ENCODE measurements at regions not wholly inside any gene's neighbourhood (a gene's known extent, or its start where the extent isn't known, plus 50 kb on each side); places are given as distances from the start of the nearest gene placed in this dataset.

- Histone ChIP-seq H3K27me3 (no peaks in the 10 kb centered on the region), H3K27ac (no peak overlapping the region), H3K36me3 (no peaks in the 10 kb centered on the region), H3K4me1 (peaks cover 6% of the 10 kb centered on the region), H3K4me3 (no peak overlapping the region), H3K9me3 (no peaks in the 10 kb centered on the region)
- 93% methylated on average over 2 of the region's 4 CpGs for WGBS
- TF ChIP-seq POLR2A (IDR thresholded peaks at IDR 0.05), result no peak
- peak; percentile 34 to 59 for DNase-seq (ENCODE audit: low spot score in 2 of 2)
Observed at GRCh38 chr10:78903341-78903940, 165.3 kb upstream of the ZMIZ1 start.

- Histone ChIP-seq H3K36me3 (no peaks in the 10 kb centered on the region), H3K9me3 (no peaks in the 10 kb centered on the region), H3K27me3 (no peaks in the 10 kb centered on the region), H3K27ac (no peak overlapping the region), H3K4me1 (peaks cover 6% of the 10 kb centered on the region), H3K4me3 (no peak overlapping the region)
- TF ChIP-seq, protein P1, sequence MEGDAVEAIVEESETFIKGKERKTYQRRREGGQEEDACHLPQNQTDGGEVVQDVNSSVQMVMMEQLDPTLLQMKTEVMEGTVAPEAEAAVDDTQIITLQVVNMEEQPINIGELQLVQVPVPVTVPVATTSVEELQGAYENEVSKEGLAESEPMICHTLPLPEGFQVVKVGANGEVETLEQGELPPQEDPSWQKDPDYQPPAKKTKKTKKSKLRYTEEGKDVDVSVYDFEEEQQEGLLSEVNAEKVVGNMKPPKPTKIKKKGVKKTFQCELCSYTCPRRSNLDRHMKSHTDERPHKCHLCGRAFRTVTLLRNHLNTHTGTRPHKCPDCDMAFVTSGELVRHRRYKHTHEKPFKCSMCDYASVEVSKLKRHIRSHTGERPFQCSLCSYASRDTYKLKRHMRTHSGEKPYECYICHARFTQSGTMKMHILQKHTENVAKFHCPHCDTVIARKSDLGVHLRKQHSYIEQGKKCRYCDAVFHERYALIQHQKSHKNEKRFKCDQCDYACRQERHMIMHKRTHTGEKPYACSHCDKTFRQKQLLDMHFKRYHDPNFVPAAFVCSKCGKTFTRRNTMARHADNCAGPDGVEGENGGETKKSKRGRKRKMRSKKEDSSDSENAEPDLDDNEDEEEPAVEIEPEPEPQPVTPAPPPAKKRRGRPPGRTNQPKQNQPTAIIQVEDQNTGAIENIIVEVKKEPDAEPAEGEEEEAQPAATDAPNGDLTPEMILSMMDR (IDR thresholded peaks at IDR 0.05), result no peak
- TF ChIP-seq POLR2A (IDR thresholded peaks at IDR 0.05) (no peak), EP300 (IDR thresholded peaks at IDR 0.05) (no peak), POLR2AphosphoS5 (IDR thresholded peaks at IDR 0.05) (no peak)
- peak; percentile 32 to 54 for DNase-seq (ENCODE audit: low spot score in 2 of 2)
- WGBS, result 98% methylated on average over 5 of the region's 5 CpGs
Observed at GRCh38 chr10:78904196-78904595, 164.6 kb upstream of the ZMIZ1 start.

DNA sequence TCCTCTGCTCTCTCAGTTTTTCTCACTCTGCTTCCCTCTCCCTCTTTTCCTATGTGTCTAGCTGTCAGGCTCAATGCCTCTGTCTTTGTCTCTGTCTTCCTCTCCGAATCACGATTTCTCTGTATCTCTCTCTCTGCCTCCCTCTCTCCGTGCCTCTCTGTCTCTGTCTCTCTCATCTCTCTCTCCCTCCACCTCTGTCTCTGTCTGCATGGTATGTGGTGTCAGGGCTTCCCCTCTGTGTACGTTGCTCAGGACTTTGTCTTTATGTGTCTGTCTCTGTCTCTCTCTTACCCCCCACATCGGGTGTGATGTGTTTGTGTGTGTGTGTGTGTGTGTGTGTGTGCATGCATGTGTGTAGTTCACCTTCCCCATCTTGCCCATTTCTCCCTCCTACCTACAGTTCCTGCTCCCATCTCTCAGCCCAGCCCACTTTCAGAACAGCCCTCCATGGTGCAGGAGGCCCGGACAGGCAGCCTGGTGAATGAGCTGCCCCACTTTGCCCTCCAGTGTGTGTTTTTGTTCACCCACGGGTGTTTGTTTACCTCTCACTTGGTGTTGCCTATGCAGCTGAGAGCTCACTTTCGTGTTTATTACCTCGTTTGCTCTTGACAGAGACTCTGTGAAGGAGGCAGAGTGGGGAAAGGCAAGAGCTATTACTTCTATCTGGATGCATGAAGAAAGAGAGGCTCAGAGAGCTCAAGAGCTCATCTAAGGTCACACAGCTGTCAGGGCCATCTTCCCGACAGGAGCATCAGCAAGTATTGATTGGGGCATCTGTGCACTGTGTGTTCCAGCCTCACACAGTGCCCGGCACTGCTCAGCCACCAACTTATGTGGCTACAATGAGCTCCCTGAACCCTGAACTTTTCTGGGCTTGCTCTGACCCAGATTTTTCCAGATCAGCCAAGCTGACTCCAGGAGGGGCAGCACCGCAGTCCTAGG lies 163.5 kb upstream of the ZMIZ1 start:
- Histone ChIP-seq H3K4me3 (no peak overlapping the region), H3K27ac (no peak overlapping the region), H3K9me3 (no peaks in the 10 kb centered on the region), H3K36me3 (no peaks in the 10 kb centered on the region), H3K27me3 (no peaks in the 10 kb centered on the region), H3K4me1 (no peaks in the 10 kb centered on the region)
- WGBS, result 84% methylated on average over 11 of the region's 12 CpGs
- peak; percentile 20 to 57 for DNase-seq (ENCODE audit: low spot score in 2 of 2)
- TF ChIP-seq POLR2AphosphoS5 (IDR thresholded peaks at IDR 0.05) (no peak), EP300 (IDR thresholded peaks at IDR 0.05) (no peak), POLR2A (IDR thresholded peaks at IDR 0.05) (no peak)
- TF ChIP-seq, protein P1 (IDR thresholded peaks at IDR 0.05), result no peak

- H3K4me3 ChIP-seq, result no peak overlapping the region
- WGBS, result 100% methylated on average over 1 of the region's 11 CpGs
- no peak overlapping the region for H3K27ac ChIP-seq
- DNase-seq (ENCODE audit: low spot score in 2 of 2), result peak; percentile 42 to 59
- H3K4me1 ChIP-seq, result no peaks in the 10 kb centered on the region
- H3K9me3 ChIP-seq, result no peaks in the 10 kb centered on the region
- H3K36me3 ChIP-seq, result no peaks in the 10 kb centered on the region
- TF ChIP-seq POLR2A (IDR thresholded peaks at IDR 0.05), result no peak
- TF ChIP-seq POLR2AphosphoS5 (IDR thresholded peaks at IDR 0.05), result no peak
- no peaks in the 10 kb centered on the region for H3K27me3 ChIP-seq
Observed at GRCh38 chr10:78905957-78906308, 162.8 kb upstream of the ZMIZ1 start.

- H3K27me3 ChIP-seq, result no peaks in the 10 kb centered on the region
- H3K9me3 ChIP-seq, result no peaks in the 10 kb centered on the region
- no peak overlapping the region for H3K27ac ChIP-seq
- no peak overlapping the region for H3K4me3 ChIP-seq
- 91% methylated on average over 3 of the region's 3 CpGs for WGBS
- TF ChIP-seq EP300 (IDR thresholded peaks at IDR 0.05) (no peak), POLR2AphosphoS5 (IDR thresholded peaks at IDR 0.05) (no peak), POLR2A (IDR thresholded peaks at IDR 0.05) (no peak)
- TF ChIP-seq, protein P1 (IDR thresholded peaks at IDR 0.05), result no peak
- DNase-seq (ENCODE audit: low spot score in 2 of 2), result peak; percentile 22 to 64
- no peaks in the 10 kb centered on the region for H3K36me3 ChIP-seq
- H3K4me1 ChIP-seq, result no peaks in the 10 kb centered on the region
Observed at GRCh38 chr10:78906734-78907390, 161.9 kb upstream of the ZMIZ1 start.

Measured in suprapubic skin (tissue), 4 donors.